GM12878 (cell line): ENCODE measurements at regions not wholly inside any gene's neighbourhood (a gene's known extent, or its start where the extent isn't known, plus 50 kb on each side); places are given as distances from the start of the nearest gene placed in this dataset.

Experiments used
- ATAC-seq: fragments of 200-7000 bp; cut with Tn5 transposase; 3 replicates; pipeline ENCODE4 v1.9.1; 2020; ENCODE audit warnings: mild to moderate bottlenecking, moderate library complexity
- BruUV-seq: library from RNA; stranded (reverse); fragments of 400-500 nt; replicated peaks from 2 replicates; lab custom pipeline; 2021; lab: Mats Ljungman, UMichigan
- CTCF ChIA-PET: fragments of 300-600 bp; sonication (Branson Sonifier 250); formaldehyde crosslinking; extraction: SDS; loops from one replicate; lab custom pipeline; 2021; ENCODE audit warnings: inconsistent platforms; lab: Yijun Ruan, JAX
- POLR2A ChIA-PET: fragments of 350-600 bp; formaldehyde crosslinking; extraction: SDS; loops from one replicate; lab custom pipeline; 2021; ENCODE audit warnings: inconsistent platforms; lab: Charles Lee
- RAD21 ChIA-PET: fragments of 300-600 bp; sonication (Branson Sonifier 250); formaldehyde crosslinking; loops from one replicate; lab custom pipeline; 2023; ENCODE audit warnings: antibody characterized with exemption; ENCODE audit not compliant: unreplicated experiment; lab: Charles Lee
- SMC1A ChIA-PET: fragments of 300-600 bp; sonication (Branson Sonifier 250); formaldehyde crosslinking; loops from one replicate; lab custom pipeline; 2023; ENCODE audit not compliant: unreplicated experiment, uncharacterized antibody; lab: Charles Lee
- DNase-seq: peaks from one replicate; pipeline ENCODE4 v3.0.0-alpha.2; 2011; ENCODE audit warnings: low read depth, low spot score
- FAIRE-seq: peaks from 3 replicates; lab custom pipeline; 2011; peaks lifted over from hg19 to GRCh38; lab: Jason Lieb, UNC
- H2AFZ ChIP-seq: 2 replicates; pipeline ENCODE4 v1.6.0; 2011; ENCODE audit warnings: low read depth, low read length, control low read depth; ENCODE audit not compliant: control insufficient read depth
- H3K27ac ChIP-seq: 2 replicates; pipeline ENCODE4 v1.5.1; 2011; ENCODE audit warnings: control low read depth; ENCODE audit not compliant: control insufficient read depth, insufficient read depth
- H3K27me3 ChIP-seq, 2 experiments: replicated peaks in 1 of 2; 2 replicates each; pipeline versions ENCODE4 v1.6.0 to v1.6.1; 2011; ENCODE audit warnings: low read length in 1 of 2; ENCODE audit not compliant: control insufficient read depth in 2 of 2, insufficient read depth in 2 of 2
- H3K36me3 ChIP-seq, 2 experiments: 2 replicates each; pipeline ENCODE4 v1.5.1; 2011; ENCODE audit warnings: low read length in 1 of 2; ENCODE audit not compliant: control insufficient read depth in 2 of 2, insufficient read depth in 2 of 2
- H3K4me1 ChIP-seq: 2 replicates; pipeline ENCODE4 v1.6.1; 2011; ENCODE audit warnings: mild to moderate bottlenecking, low read length, moderate library complexity, mixed read lengths; ENCODE audit not compliant: control insufficient read depth, insufficient read depth
- H3K4me2 ChIP-seq: 2 replicates; pipeline ENCODE4 v1.6.0; 2011; ENCODE audit warnings: control low read depth; ENCODE audit not compliant: control insufficient read depth, insufficient read depth
- H3K4me3 ChIP-seq: fragments of 200-600 bp; sonication (generic); 2 replicates; pipeline ENCODE4 v1.5.1; 2016
- H3K79me2 ChIP-seq: 2 replicates; pipeline ENCODE4 v1.6.0; 2011; ENCODE audit warnings: low read length; ENCODE audit not compliant: control insufficient read depth, insufficient read depth
- H3K9ac ChIP-seq: 2 replicates; pipeline ENCODE4 v1.8.0; 2011; ENCODE audit warnings: low read length, control low read depth, mixed read lengths; ENCODE audit not compliant: control insufficient read depth, insufficient read depth
- H3K9me3 ChIP-seq: replicated peaks from 3 replicates; pipeline ENCODE4 v1.5.1; 2011; ENCODE audit warnings: mild to moderate bottlenecking, low read length; ENCODE audit not compliant: control insufficient read depth, insufficient read depth
- H4K20me1 ChIP-seq: 2 replicates; pipeline ENCODE4 v1.6.0; 2011; ENCODE audit not compliant: control insufficient read depth, insufficient read depth
- ASH2L ChIP-seq: fragments of 300-600, 200-600 bp; sonication (generic); IDR thresholded peaks from 2 replicates; pipeline ENCODE4 v1.6.1; 2017; ENCODE audit warnings: low read depth, mild to moderate bottlenecking, borderline replicate concordance
- BMI1 ChIP-seq: fragments of 450-650 bp; IDR thresholded peaks from 2 replicates; pipeline ENCODE4 v1.6.1; 2016; ENCODE audit warnings: mild to moderate bottlenecking, moderate library complexity, borderline replicate concordance
- CEBPB ChIP-seq, 2 experiments: fragments of 150-350 bp in 1 of 2; IDR thresholded peaks; 2 replicates each; pipeline ENCODE4 v1.6.1; 2012 to 2014; ENCODE audit warnings: low read depth in 2 of 2, low read length in 2 of 2, borderline replicate concordance in 1 of 2, inconsistent platforms in 1 of 2
- HCFC1 ChIP-seq: fragments of 150-350 bp; IDR thresholded peaks from 2 replicates; pipeline ENCODE4 v1.6.1; 2014; ENCODE audit warnings: low read length
- MXI1 ChIP-seq: fragments of 150-350 bp; IDR thresholded peaks from 2 replicates; pipeline ENCODE4 v1.6.1; 2011; ENCODE audit warnings: low read depth, mild to moderate bottlenecking, inconsistent platforms, low read length, improper control_type of control experiment
- NKRF ChIP-seq: fragments of 450-650 bp; conservative IDR thresholded peaks from 2 replicates; pipeline ENCODE4 v1.6.1; 2017; ENCODE audit warnings: mild to moderate bottlenecking, moderate library complexity
- NR2F1 ChIP-seq: fragments of 450-650 bp; conservative IDR thresholded peaks from 2 replicates; pipeline ENCODE4 v1.6.1; 2017; ENCODE audit warnings: mild to moderate bottlenecking
- PAX8 ChIP-seq: fragments of 450-650 bp; IDR thresholded peaks from 2 replicates; pipeline ENCODE4 v1.6.1; 2017; ENCODE audit warnings: mild to moderate bottlenecking, moderate library complexity
- RELA ChIP-seq: fragments of 450-650 bp; IDR thresholded peaks from 2 replicates; pipeline ENCODE4 v1.8.0; 2014; ENCODE audit warnings: borderline replicate concordance; ENCODE audit not compliant: partially characterized antibody
- RFX5 ChIP-seq: IDR thresholded peaks from 2 replicates; pipeline ENCODE4 v1.6.1; 2011; ENCODE audit warnings: low read depth, low read length, improper control_type of control experiment
- STAT3 ChIP-seq: IDR thresholded peaks from 2 replicates; pipeline ENCODE4 v1.6.1; 2011; ENCODE audit warnings: low read depth, low read length, improper control_type of control experiment
- TARDBP ChIP-seq: IDR thresholded peaks from 2 replicates; pipeline ENCODE4 v1.6.1; 2016; ENCODE audit warnings: borderline replicate concordance
- TBL1XR1 ChIP-seq: IDR thresholded peaks from 2 replicates; pipeline ENCODE4 v1.6.1; 2012; ENCODE audit warnings: low read depth, low read length, improper control_type of control experiment
- WGBS: methylation state at CpG from one replicate; pipeline ENCODE4 v1.1.6; 2016; ENCODE audit warnings: low lambda C conversion rate; ENCODE audit not compliant: insufficient replicate concordance, insufficient coverage; ENCODE audit errors: missing lambda C conversion rate; 5-methylcytosine and 5-hydroxymethylcytosine counted together
- in situ Hi-C: fragments of 300-500 bp; cut with MboI; formaldehyde crosslinking; loops from 9 replicates; pipeline ENCODE4 v1.14.3; 2018; ENCODE audit warnings: mixed read lengths
- intact Hi-C: fragments of 100-400 bp; cut with micrococcal nuclease; formaldehyde crosslinking; loops from one replicate; pipeline ENCODE4 v1.14.2; 2022; ENCODE audit not compliant: unreplicated experiment
- TF ChIP-seq, protein P1 (sequence below): fragments of 450-650 bp; IDR thresholded peaks from 2 replicates; pipeline ENCODE4 v1.6.1; 2017; ENCODE audit warnings: low read depth, mild to moderate bottlenecking, moderate library complexity
- TF ChIP-seq, protein P2 (sequence below): fragments of 150-350 bp; IDR thresholded peaks from 2 replicates; pipeline ENCODE4 v1.6.1; 2016; ENCODE audit warnings: low read depth, low read length
- TF ChIP-seq, protein P3 (sequence below): fragments of 450-650 bp; IDR thresholded peaks from 2 replicates; pipeline ENCODE4 v1.6.1; 2017; ENCODE audit warnings: antibody characterized with exemption, mild to moderate bottlenecking, moderate library complexity

DNA sequence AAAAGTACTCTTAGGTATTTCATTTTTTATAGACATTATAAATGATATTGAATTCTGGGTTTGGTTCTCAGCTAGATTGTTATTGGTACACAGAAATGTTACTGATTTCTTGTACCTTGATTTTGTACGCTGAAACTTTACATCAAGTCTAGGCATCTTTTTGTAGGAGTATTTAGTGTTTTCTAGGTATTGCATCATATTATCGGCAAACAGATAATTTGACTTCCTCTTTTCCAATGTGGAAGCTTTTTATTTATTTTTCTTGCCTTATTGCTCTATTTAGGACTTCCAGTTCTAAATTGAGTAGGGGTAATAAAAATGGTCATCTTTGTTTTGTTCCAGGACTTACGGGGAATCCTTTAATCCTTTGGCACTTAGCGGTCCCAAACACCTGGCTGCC is 676.6 kb upstream of the CCDC179 start:
- Histone ChIP-seq H3K4me1 (no peaks in the 10 kb centered on the region), H3K27ac (no peak overlapping the region), H2AFZ (no peak overlapping the region), H3K4me2 (no peak overlapping the region), H3K9me3 (no peaks in the 10 kb centered on the region), H3K27me3 (no peaks in the 10 kb centered on the region), H4K20me1 (no peaks in the 10 kb centered on the region), H3K9ac (no peak overlapping the region), H3K4me3 (no peak overlapping the region), H3K36me3 (no peaks in the 10 kb centered on the region), H3K79me2 (no peaks in the 10 kb centered on the region)
- intact Hi-C loops: loop anchor here (10.0 kb wide), 1 partner anchor 662 kb away; no protein-coding TSS in a partner anchor
- POLR2A ChIA-PET: no interaction called here
- in situ Hi-C loops: no loop called here
- SMC1A ChIA-PET: interaction anchor here (1.1 to 1.7 kb wide), 2 partner anchors 12 to 423 kb away, joined by 3 to 8 read pairs; no protein-coding TSS in a partner anchor
- WGBS: 12% methylated on average over 4 of the region's 4 CpGs
- no peak for DNase-seq
- CTCF ChIA-PET: interaction anchor here (0.8 to 0.9 kb wide), 2 partner anchors 11 to 423 kb away, joined by 3 to 4 read pairs; no protein-coding TSS in a partner anchor
- RAD21 ChIA-PET: no interaction called here
- ATAC-seq: no peak
- FAIRE-seq: no peak
- BruUV-seq: no TSS peak
- TF ChIP-seq TARDBP (no peak), NKRF (no peak), NR2F1 (no peak), MXI1 (no peak), BMI1 (no peak), TBL1XR1 (no peak), RELA (no peak), CEBPB (IDR thresholded peaks at IDR 0.05; ENCODE audit: borderline replicate concordance in 1 of 2, low read depth in 2 of 2, low read length in 2 of 2) (no peak), STAT3 (no peak), ASH2L (no peak), HCFC1 (no peak), RFX5 (no peak), PAX8 (no peak)
- TF ChIP-seq, protein P1, sequence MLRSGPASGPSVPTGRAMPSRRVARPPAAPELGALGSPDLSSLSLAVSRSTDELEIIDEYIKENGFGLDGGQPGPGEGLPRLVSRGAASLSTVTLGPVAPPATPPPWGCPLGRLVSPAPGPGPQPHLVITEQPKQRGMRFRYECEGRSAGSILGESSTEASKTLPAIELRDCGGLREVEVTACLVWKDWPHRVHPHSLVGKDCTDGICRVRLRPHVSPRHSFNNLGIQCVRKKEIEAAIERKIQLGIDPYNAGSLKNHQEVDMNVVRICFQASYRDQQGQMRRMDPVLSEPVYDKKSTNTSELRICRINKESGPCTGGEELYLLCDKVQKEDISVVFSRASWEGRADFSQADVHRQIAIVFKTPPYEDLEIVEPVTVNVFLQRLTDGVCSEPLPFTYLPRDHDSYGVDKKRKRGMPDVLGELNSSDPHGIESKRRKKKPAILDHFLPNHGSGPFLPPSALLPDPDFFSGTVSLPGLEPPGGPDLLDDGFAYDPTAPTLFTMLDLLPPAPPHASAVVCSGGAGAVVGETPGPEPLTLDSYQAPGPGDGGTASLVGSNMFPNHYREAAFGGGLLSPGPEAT: no peak
- TF ChIP-seq, protein P2, sequence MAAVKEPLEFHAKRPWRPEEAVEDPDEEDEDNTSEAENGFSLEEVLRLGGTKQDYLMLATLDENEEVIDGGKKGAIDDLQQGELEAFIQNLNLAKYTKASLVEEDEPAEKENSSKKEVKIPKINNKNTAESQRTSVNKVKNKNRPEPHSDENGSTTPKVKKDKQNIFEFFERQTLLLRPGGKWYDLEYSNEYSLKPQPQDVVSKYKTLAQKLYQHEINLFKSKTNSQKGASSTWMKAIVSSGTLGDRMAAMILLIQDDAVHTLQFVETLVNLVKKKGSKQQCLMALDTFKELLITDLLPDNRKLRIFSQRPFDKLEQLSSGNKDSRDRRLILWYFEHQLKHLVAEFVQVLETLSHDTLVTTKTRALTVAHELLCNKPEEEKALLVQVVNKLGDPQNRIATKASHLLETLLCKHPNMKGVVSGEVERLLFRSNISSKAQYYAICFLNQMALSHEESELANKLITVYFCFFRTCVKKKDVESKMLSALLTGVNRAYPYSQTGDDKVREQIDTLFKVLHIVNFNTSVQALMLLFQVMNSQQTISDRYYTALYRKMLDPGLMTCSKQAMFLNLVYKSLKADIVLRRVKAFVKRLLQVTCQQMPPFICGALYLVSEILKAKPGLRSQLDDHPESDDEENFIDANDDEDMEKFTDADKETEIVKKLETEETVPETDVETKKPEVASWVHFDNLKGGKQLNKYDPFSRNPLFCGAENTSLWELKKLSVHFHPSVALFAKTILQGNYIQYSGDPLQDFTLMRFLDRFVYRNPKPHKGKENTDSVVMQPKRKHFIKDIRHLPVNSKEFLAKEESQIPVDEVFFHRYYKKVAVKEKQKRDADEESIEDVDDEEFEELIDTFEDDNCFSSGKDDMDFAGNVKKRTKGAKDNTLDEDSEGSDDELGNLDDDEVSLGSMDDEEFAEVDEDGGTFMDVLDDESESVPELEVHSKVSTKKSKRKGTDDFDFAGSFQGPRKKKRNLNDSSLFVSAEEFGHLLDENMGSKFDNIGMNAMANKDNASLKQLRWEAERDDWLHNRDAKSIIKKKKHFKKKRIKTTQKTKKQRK: no peak
- TF ChIP-seq, protein P3, sequence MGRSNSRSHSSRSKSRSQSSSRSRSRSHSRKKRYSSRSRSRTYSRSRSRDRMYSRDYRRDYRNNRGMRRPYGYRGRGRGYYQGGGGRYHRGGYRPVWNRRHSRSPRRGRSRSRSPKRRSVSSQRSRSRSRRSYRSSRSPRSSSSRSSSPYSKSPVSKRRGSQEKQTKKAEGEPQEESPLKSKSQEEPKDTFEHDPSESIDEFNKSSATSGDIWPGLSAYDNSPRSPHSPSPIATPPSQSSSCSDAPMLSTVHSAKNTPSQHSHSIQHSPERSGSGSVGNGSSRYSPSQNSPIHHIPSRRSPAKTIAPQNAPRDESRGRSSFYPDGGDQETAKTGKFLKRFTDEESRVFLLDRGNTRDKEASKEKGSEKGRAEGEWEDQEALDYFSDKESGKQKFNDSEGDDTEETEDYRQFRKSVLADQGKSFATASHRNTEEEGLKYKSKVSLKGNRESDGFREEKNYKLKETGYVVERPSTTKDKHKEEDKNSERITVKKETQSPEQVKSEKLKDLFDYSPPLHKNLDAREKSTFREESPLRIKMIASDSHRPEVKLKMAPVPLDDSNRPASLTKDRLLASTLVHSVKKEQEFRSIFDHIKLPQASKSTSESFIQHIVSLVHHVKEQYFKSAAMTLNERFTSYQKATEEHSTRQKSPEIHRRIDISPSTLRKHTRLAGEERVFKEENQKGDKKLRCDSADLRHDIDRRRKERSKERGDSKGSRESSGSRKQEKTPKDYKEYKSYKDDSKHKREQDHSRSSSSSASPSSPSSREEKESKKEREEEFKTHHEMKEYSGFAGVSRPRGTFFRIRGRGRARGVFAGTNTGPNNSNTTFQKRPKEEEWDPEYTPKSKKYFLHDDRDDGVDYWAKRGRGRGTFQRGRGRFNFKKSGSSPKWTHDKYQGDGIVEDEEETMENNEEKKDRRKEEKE: no peak
